ENCODE measurements at regions not wholly inside any gene's neighbourhood (a gene's known extent, or its start where the extent isn't known, plus 50 kb on each side); places are given as distances from the start of the nearest gene placed in this dataset.

GRCh38 chr4:36493251-36493650 is 211.8 kb downstream of the DTHD1 start:
- no CpG with 5 or more reads among the region's 1 CpG for WGBS
- no peak overlapping the region for H3K9ac ChIP-seq (ENCODE audit: low read depth, low read length)
- H3K27me3 ChIP-seq (ENCODE audit: insufficient read depth, low read length): no peaks in the 10 kb centered on the region
- H3K4me1 ChIP-seq (ENCODE audit: insufficient read depth, low read length): no peaks in the 10 kb centered on the region
- H3K27ac ChIP-seq (ENCODE audit: low read depth, low read length): no peak overlapping the region
- no peak overlapping the region for H3K4me3 ChIP-seq (ENCODE audit: low read length)
- H3K36me3 ChIP-seq (ENCODE audit: insufficient read depth, low read length): no peaks in the 10 kb centered on the region
- no peaks in the 10 kb centered on the region for H3K9me3 ChIP-seq (ENCODE audit: insufficient read depth, low read depth, low read length)

- no peak overlapping the region for H3K27ac ChIP-seq (ENCODE audit: low read depth, low read length)
- H3K9ac ChIP-seq (ENCODE audit: low read depth, low read length): no peak overlapping the region
- 100% methylated on average over 1 of the region's 2 CpGs for WGBS
- no peaks in the 10 kb centered on the region for H3K9me3 ChIP-seq (ENCODE audit: insufficient read depth, low read depth, low read length)
- H3K4me1 ChIP-seq (ENCODE audit: insufficient read depth, low read length): no peaks in the 10 kb centered on the region
- no peaks in the 10 kb centered on the region for H3K36me3 ChIP-seq (ENCODE audit: insufficient read depth, low read length)
- H3K27me3 ChIP-seq (ENCODE audit: insufficient read depth, low read length): no peaks in the 10 kb centered on the region
- H3K4me3 ChIP-seq (ENCODE audit: low read length): no peak overlapping the region
Observed at GRCh38 chr4:36494016-36494415, 212.6 kb downstream of the DTHD1 start.

GRCh38 chr4:36494747-36495146 is 213.3 kb downstream of the DTHD1 start:
- WGBS: 91% methylated on average over 1 of the region's 2 CpGs

GRCh38 chr4:36502350-36502749 is 220.9 kb downstream of the DTHD1 start:
- Histone ChIP-seq H3K27me3 (ENCODE audit: insufficient read depth, low read length) (no peaks in the 10 kb centered on the region), H3K9ac (ENCODE audit: low read depth, low read length) (no peak overlapping the region), H3K36me3 (ENCODE audit: insufficient read depth, low read length) (no peaks in the 10 kb centered on the region), H3K4me1 (ENCODE audit: insufficient read depth, low read length) (no peaks in the 10 kb centered on the region), H3K4me3 (ENCODE audit: low read length) (no peak overlapping the region), H3K27ac (ENCODE audit: low read depth, low read length) (no peak overlapping the region), H3K9me3 (ENCODE audit: insufficient read depth, low read depth, low read length) (no peaks in the 10 kb centered on the region)

More at GRCh38 chr4:36494747-36495146, 213.3 kb downstream of the DTHD1 start:
- H3K27me3 ChIP-seq (ENCODE audit: insufficient read depth, low read length): no peaks in the 10 kb centered on the region
- H3K4me1 ChIP-seq (ENCODE audit: insufficient read depth, low read length): no peaks in the 10 kb centered on the region
- H3K4me3 ChIP-seq (ENCODE audit: low read length): no peak overlapping the region
- no peak overlapping the region for H3K9ac ChIP-seq (ENCODE audit: low read depth, low read length)
- H3K9me3 ChIP-seq (ENCODE audit: insufficient read depth, low read depth, low read length): no peaks in the 10 kb centered on the region
- H3K27ac ChIP-seq (ENCODE audit: low read depth, low read length): no peak overlapping the region
- H3K36me3 ChIP-seq (ENCODE audit: insufficient read depth, low read length): no peaks in the 10 kb centered on the region

- 92% methylated on average over 2 of the region's 2 CpGs for WGBS
- no peak overlapping the region for H3K27ac ChIP-seq (ENCODE audit: low read depth, low read length)
Observed at GRCh38 chr4:36508394-36508793, 227.0 kb downstream of the DTHD1 start.

GRCh38 chr4:36509845-36510244 is 228.4 kb downstream of the DTHD1 start:
- Histone ChIP-seq H3K36me3 (ENCODE audit: insufficient read depth, low read length) (no peaks in the 10 kb centered on the region), H3K4me3 (ENCODE audit: low read length) (no peak overlapping the region), H3K27me3 (ENCODE audit: insufficient read depth, low read length) (no peaks in the 10 kb centered on the region), H3K9me3 (ENCODE audit: insufficient read depth, low read depth, low read length) (no peaks in the 10 kb centered on the region), H3K4me1 (ENCODE audit: insufficient read depth, low read length) (peaks cover 6% of the 10 kb centered on the region; the same call in 1 of the 2 replicates), H3K9ac (ENCODE audit: low read depth, low read length) (no peak overlapping the region), H3K27ac (ENCODE audit: low read depth, low read length) (no peak overlapping the region)
- 93% methylated on average over 3 of the region's 3 CpGs for WGBS

More at GRCh38 chr4:36508394-36508793, 227.0 kb downstream of the DTHD1 start:
- H3K27me3 ChIP-seq (ENCODE audit: insufficient read depth, low read length): no peaks in the 10 kb centered on the region
- no peaks in the 10 kb centered on the region for H3K36me3 ChIP-seq (ENCODE audit: insufficient read depth, low read length)
- H3K9ac ChIP-seq (ENCODE audit: low read depth, low read length): no peak overlapping the region
- no peak overlapping the region for H3K4me3 ChIP-seq (ENCODE audit: low read length)
- peaks cover 6% of the 10 kb centered on the region; the same call in 1 of the 2 replicates for H3K4me1 ChIP-seq (ENCODE audit: insufficient read depth, low read length)
- H3K9me3 ChIP-seq (ENCODE audit: insufficient read depth, low read depth, low read length): no peaks in the 10 kb centered on the region

- no peak overlapping the region for H3K27ac ChIP-seq (ENCODE audit: low read depth, low read length)
- no peak overlapping the region for H3K4me3 ChIP-seq (ENCODE audit: low read length)
- no CpG with 5 or more reads among the region's 1 CpG for WGBS
- no peaks in the 10 kb centered on the region for H3K36me3 ChIP-seq (ENCODE audit: insufficient read depth, low read length)
- H3K9ac ChIP-seq (ENCODE audit: low read depth, low read length): no peak overlapping the region
- no peaks in the 10 kb centered on the region for H3K27me3 ChIP-seq (ENCODE audit: insufficient read depth, low read length)
- peaks cover 6% of the 10 kb centered on the region; the same call in 1 of the 2 replicates for H3K4me1 ChIP-seq (ENCODE audit: insufficient read depth, low read length)
- no peaks in the 10 kb centered on the region for H3K9me3 ChIP-seq (ENCODE audit: insufficient read depth, low read depth, low read length)
Observed at GRCh38 chr4:36511785-36512184, 230.4 kb downstream of the DTHD1 start.

- H3K27ac ChIP-seq (ENCODE audit: low read depth, low read length): no peak overlapping the region
- no peak overlapping the region for H3K4me3 ChIP-seq (ENCODE audit: low read length)
- H3K9ac ChIP-seq (ENCODE audit: low read depth, low read length): no peak overlapping the region
- 83% methylated on average over 4 of the region's 4 CpGs for WGBS
- H3K4me1 ChIP-seq (ENCODE audit: insufficient read depth, low read length): no peaks in the 10 kb centered on the region
- H3K9me3 ChIP-seq (ENCODE audit: insufficient read depth, low read depth, low read length): no peaks in the 10 kb centered on the region
- no peaks in the 10 kb centered on the region for H3K36me3 ChIP-seq (ENCODE audit: insufficient read depth, low read length)
- no peaks in the 10 kb centered on the region for H3K27me3 ChIP-seq (ENCODE audit: insufficient read depth, low read length)
Observed at GRCh38 chr4:36516522-36517095, 235.2 kb downstream of the DTHD1 start.

GRCh38 chr4:36523182-36523581 is 241.8 kb downstream of the DTHD1 start:
- Histone ChIP-seq H3K4me3 (ENCODE audit: low read length) (no peak overlapping the region), H3K9ac (ENCODE audit: low read depth, low read length) (no peak overlapping the region), H3K4me1 (ENCODE audit: insufficient read depth, low read length) (peaks cover 11% of the 10 kb centered on the region), H3K36me3 (ENCODE audit: insufficient read depth, low read length) (no peaks in the 10 kb centered on the region), H3K27ac (ENCODE audit: low read depth, low read length) (no peak overlapping the region; the same call in 1 of the 2 replicates), H3K9me3 (ENCODE audit: insufficient read depth, low read depth, low read length) (peaks cover 9% of the 10 kb centered on the region; the same call in 1 of the 2 replicates), H3K27me3 (ENCODE audit: insufficient read depth, low read length) (no peaks in the 10 kb centered on the region)

- no peaks in the 10 kb centered on the region for H3K4me1 ChIP-seq (ENCODE audit: insufficient read depth, low read length)
- H3K36me3 ChIP-seq (ENCODE audit: insufficient read depth, low read length): no peaks in the 10 kb centered on the region
- H3K27ac ChIP-seq (ENCODE audit: low read depth, low read length): no peak overlapping the region
- 86% methylated on average over 3 of the region's 4 CpGs for WGBS
- H3K9ac ChIP-seq (ENCODE audit: low read depth, low read length): no peak overlapping the region
- H3K4me3 ChIP-seq (ENCODE audit: low read length): no peak overlapping the region
- H3K27me3 ChIP-seq (ENCODE audit: insufficient read depth, low read length): no peaks in the 10 kb centered on the region
- H3K9me3 ChIP-seq (ENCODE audit: insufficient read depth, low read depth, low read length): peaks cover 14% of the 10 kb centered on the region; the same call in 1 of the 2 replicates
Observed at GRCh38 chr4:36532670-36533379, 251.4 kb downstream of the DTHD1 start.

GRCh38 chr4:36533944-36534343 is 252.5 kb downstream of the DTHD1 start:
- no peaks in the 10 kb centered on the region for H3K27me3 ChIP-seq (ENCODE audit: insufficient read depth, low read length)
- no peaks in the 10 kb centered on the region for H3K4me1 ChIP-seq (ENCODE audit: insufficient read depth, low read length)
- peaks cover 4% of the 10 kb centered on the region; the same call in 1 of the 2 replicates for H3K9me3 ChIP-seq (ENCODE audit: insufficient read depth, low read depth, low read length)
- no peaks in the 10 kb centered on the region for H3K36me3 ChIP-seq (ENCODE audit: insufficient read depth, low read length)
- H3K9ac ChIP-seq (ENCODE audit: low read depth, low read length): no peak overlapping the region
- H3K4me3 ChIP-seq (ENCODE audit: low read length): no peak overlapping the region
- 95% methylated on average over 1 of the region's 1 CpG for WGBS
- H3K27ac ChIP-seq (ENCODE audit: low read depth, low read length): no peak overlapping the region

Measured in HUES64 (cell line).